Neural crest cell (in vitro differentiated cells): ENCODE measurements at regions not wholly inside any gene's neighbourhood (a gene's known extent, or its start where the extent isn't known, plus 50 kb on each side); places are given as distances from the start of the nearest gene placed in this dataset.
"Not testable (repeated sequence)": the region's sequence is repeated elsewhere in the genome, so short reads cannot be mapped to it uniquely, and the experiment has no call there.

Source experiments
- DNase-seq: peaks from one replicate; pipeline ENCODE4 v3.0.0; 2021; ENCODE audit warnings: low read depth, mixed read lengths, low spot score
- H3K27ac Mint-ChIP-seq: one replicate; pipeline ENCODE4 v1.8.0; 2021; ENCODE audit warnings: mild to moderate bottlenecking, mixed read lengths; ENCODE audit not compliant: unreplicated experiment
- H3K27me3 Mint-ChIP-seq: 2 replicates; pipeline ENCODE4 v1.8.0; 2021; ENCODE audit warnings: low read depth, mild to moderate bottlenecking, mixed read lengths
- H3K36me3 Mint-ChIP-seq: 2 replicates; pipeline ENCODE4 v1.8.0; 2021; ENCODE audit warnings: low read depth, mild to moderate bottlenecking, mixed read lengths
- H3K4me1 Mint-ChIP-seq: 2 replicates; pipeline ENCODE4 v1.8.0; 2021; ENCODE audit warnings: mixed read lengths
- H3K4me3 Mint-ChIP-seq: one replicate; pipeline ENCODE4 v1.8.0; 2021; ENCODE audit warnings: mild to moderate bottlenecking, mixed read lengths
- H3K9me3 Mint-ChIP-seq: 2 replicates; pipeline ENCODE4 v1.8.0; 2021; ENCODE audit warnings: mixed read lengths
- CTCF ChIP-seq: fragments of 200-600 bp; sonication (generic); conservative IDR thresholded peaks from 2 replicates; pipeline ENCODE4 v1.5.0; 2021; ENCODE audit warnings: antibody characterized with exemption, mild to moderate bottlenecking

- no peaks in the 10 kb centered on the region for H3K36me3 Mint-ChIP-seq
- H3K27me3 Mint-ChIP-seq = peaks cover 10% of the 10 kb centered on the region
- no peak for TF ChIP-seq CTCF
- DNase-seq = no peak
- no peak overlapping the region for H3K4me3 Mint-ChIP-seq
- no peaks in the 10 kb centered on the region for H3K9me3 Mint-ChIP-seq
- no peaks in the 10 kb centered on the region for H3K4me1 Mint-ChIP-seq
- no peak overlapping the region for H3K27ac Mint-ChIP-seq
These were observed 269.2 kb downstream of the HNRNPD start for GRCh38 chr4:82104578-82104977.

GRCh38 chr4:82099928-82100579 lies 273.7 kb downstream of the HNRNPD start:
- H3K4me1 Mint-ChIP-seq = peaks cover 13% of the 10 kb centered on the region
- no peak overlapping the region for H3K27ac Mint-ChIP-seq
- no peak overlapping the region for H3K4me3 Mint-ChIP-seq
- no peak for DNase-seq
- H3K9me3 Mint-ChIP-seq = no peaks in the 10 kb centered on the region
- H3K27me3 Mint-ChIP-seq = peaks cover 10% of the 10 kb centered on the region
- no peaks in the 10 kb centered on the region for H3K36me3 Mint-ChIP-seq
- TF ChIP-seq CTCF = no peak

- TF ChIP-seq CTCF = no peak
- Mint-ChIP-seq H3K27me3 (peaks cover 10% of the 10 kb centered on the region), H3K36me3 (no peaks in the 10 kb centered on the region), H3K4me3 (no peak overlapping the region), H3K9me3 (no peaks in the 10 kb centered on the region), H3K27ac (no peak overlapping the region), H3K4me1 (peaks cover 13% of the 10 kb centered on the region)
- DNase-seq = peak; percentile 4
These were observed 276.3 kb downstream of the HNRNPD start for GRCh38 chr4:82097504-82097903.

GRCh38 chr4:82090717-82091116 lies 283.1 kb downstream of the HNRNPD start:
- H3K9me3 Mint-ChIP-seq = no peaks in the 10 kb centered on the region
- no peaks in the 10 kb centered on the region for H3K4me1 Mint-ChIP-seq
- no peak overlapping the region for H3K27ac Mint-ChIP-seq
- no peak for TF ChIP-seq CTCF
- no peak overlapping the region for H3K4me3 Mint-ChIP-seq
- no peak for DNase-seq
- H3K27me3 Mint-ChIP-seq = peaks cover 2% of the 10 kb centered on the region
- no peaks in the 10 kb centered on the region for H3K36me3 Mint-ChIP-seq

GRCh38 chr4:82084747-82085146 lies 289.0 kb downstream of the HNRNPD start:
- no peak overlapping the region for H3K4me3 Mint-ChIP-seq
- H3K27me3 Mint-ChIP-seq = peaks cover 3% of the 10 kb centered on the region
- no peak for TF ChIP-seq CTCF
- H3K4me1 Mint-ChIP-seq = no peaks in the 10 kb centered on the region
- DNase-seq = no peak
- peaks cover 2% of the 10 kb centered on the region for H3K9me3 Mint-ChIP-seq
- peak overlapping the region; percentile 8 for H3K27ac Mint-ChIP-seq
- H3K36me3 Mint-ChIP-seq = no peaks in the 10 kb centered on the region

- H3K4me1 Mint-ChIP-seq, H3K27ac Mint-ChIP-seq, DNase-seq, H3K9me3 Mint-ChIP-seq, H3K36me3 Mint-ChIP-seq, H3K4me3 Mint-ChIP-seq: not testable (repeated sequence)
- H3K27me3 Mint-ChIP-seq = peaks cover 13% of the 10 kb centered on the region
These were observed 296.3 kb downstream of the HNRNPD start for GRCh38 chr4:82077471-82077995.
